ENCODE measurements at regions not wholly inside any gene's neighbourhood (a gene's known extent, or its start where the extent isn't known, plus 50 kb on each side); places are given as distances from the start of the nearest gene placed in this dataset.

DNA sequence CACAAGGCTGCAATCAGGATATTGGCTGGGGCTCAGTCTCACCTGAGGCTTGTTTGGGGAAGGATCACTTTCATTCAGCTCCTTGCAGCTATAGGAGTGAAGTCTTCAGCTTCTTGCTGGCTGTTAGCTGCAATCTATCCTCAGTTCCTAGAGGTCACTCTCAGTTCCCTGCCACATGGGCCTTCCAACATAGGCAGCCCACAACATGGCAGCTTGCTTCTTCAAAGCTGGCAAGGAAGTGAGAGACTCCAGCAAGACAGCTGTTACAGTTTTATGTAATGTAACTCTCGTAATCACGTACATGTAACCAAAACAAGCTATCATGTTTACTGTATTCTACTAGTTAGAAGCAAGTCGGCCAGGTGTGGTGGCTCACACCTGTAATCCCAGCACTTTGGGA is 226.9 kb downstream of the CDC5L start:
- no peak for DNase-seq

DNA sequence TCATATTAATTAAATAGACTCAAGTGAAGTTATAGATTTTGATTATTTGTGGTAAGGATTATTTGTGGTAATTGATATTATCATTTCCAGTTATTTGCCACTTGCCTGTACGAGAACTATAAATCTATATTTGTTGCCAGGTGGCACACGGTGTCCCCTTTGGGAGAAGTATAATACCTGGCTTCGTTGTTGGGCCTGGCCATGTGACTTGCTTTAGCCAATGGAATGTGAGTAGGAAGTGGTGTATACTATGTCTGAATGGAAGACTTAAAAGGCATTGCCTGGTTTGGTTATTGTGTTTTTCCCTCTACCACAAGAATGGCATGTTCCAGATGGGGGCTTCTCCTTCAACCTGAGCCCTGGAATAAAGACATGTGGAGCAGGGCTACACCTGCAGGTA is 228.1 kb downstream of the CDC5L start:
- no peak for DNase-seq

DNA sequence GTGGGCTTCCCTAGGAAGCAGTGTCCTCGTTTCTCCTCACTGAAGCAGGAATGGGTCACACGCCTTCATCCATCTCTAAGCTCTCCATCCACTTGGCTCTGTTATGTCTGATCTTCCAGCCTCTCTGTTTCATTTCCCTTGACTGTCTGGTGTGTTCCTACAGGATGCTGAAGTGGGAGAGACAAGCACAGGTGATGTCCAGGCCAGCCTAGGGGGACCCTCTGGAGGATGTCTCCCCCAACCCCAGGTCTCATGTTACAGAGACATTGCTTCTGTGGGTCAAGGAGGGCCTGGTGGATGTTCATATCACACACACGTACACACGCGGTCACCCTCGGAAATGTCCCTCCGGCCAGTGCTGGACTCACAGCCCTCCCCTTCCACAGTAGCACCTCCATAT is 229.9 kb downstream of the CDC5L start:
- no peak for DNase-seq

DNA sequence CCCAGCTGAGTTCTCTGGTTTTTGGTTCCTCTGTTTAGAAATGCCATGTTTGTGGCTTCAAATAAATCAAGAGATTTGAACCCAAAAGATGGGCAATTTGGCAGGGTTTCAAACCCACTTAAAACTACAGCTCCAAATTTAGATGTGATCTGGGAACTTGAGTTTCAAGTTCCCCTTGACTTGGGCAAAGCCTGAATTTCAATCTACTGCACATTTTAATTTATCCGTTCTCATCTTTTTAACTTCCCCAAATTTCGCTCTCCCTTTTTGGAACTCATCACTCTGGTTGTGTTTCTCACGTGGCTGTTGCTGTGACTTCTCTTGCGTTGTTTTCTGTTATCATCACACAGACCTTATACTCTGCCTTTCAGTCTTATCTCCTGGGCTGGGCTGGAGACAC is 230.9 kb downstream of the CDC5L start:
- no peak for DNase-seq

DNA sequence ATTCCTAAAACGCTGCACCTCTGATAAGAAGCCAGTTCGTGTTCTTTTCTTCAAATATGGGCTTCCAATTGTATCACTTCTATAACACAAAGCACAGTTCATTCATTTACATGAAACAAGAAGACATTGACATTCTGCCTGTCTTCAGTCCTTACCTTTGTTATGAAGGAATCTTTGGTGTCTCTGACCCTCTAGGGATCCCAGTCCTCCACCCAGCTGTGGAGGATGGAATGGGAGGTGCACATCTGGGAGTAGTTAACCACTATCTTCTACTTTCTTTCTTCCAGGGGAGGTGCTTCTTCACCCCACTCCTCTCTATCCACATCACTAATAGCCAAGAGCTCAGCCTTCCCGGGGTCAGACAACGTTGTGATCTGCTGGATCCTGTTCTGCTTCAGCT is 233.4 kb downstream of the CDC5L start:
- no peak for DNase-seq

DNA sequence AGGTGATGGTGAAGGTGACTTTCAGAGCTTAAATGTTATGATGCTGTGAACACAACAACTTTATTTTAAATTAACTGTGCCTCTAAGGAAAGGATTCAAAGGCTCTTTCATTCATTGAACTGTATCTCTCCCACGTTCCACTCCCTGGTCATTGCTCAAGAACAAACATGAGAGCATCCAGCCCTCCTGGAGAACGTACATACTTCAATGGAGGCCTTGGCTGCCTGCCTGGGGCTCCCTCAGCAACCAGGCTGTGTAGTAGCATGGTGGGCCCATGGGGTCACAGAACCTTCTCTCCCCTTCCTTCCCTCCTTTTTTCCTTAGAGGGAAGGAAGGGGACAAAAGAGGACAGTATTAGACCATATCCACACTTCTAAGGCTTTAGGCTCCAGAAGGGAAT is 234.3 kb downstream of the CDC5L start:
- no peak for DNase-seq

DNA sequence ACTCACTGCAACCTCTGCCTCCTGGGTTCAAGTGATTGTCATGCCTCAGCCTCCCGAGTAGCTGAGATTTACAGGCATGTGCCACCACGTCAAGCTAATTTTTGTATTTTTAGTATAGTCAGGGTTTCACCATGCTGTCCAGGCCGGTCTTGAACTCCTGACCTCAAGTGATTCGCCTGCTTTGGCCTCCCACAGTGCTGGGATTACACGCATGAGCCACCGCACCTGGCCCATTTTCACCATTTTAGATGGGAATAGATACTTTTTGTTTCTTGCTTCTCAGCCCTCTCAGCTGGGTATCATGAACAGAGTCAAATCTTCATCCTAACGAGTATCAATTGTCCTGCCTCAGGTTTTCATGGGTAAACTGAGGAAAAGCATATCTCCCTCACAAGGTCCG is 235.0 kb downstream of the CDC5L start:
- DNase-seq: no peak

DNA sequence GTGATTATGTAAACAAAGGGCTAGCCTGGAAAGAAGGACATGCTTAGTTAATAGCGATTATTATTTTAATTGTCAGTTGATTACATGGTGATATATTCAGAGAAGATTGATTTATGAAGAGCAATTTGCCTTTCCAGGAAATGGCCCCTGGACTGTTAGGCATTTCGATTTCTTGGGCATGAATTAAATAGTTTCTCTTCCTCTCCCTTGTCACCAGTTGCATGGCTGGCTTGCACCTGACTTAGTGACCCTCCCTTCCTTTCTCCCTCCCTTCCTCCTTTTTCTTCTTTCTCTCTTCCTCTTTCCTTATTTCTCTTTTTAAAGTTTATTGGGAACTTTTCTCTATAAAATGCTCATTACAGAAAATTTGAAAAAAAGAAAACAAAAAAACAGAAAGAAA is 235.4 kb downstream of the CDC5L start:
- no peak for DNase-seq

DNA sequence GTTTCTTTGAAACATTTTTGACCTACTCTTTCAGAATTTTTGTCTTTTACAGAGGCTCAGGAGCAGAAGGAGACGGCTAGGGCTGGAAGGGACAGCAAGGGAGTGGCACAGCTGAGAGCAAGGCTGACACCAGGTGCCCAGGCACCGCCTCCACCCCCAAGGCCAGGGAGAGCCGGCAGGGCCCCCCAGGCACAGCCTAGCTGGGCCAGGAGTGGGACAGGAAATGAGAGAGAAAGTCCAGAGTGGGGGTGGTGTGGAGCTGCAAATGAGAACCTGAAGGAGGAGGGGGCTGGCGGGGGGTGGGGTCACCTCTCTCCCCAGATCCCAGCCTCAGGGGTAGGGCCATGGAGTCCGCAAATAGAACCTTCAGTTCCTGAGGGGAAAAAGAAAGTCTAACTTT is 236.7 kb downstream of the CDC5L start:
- DNase-seq: no peak

DNA sequence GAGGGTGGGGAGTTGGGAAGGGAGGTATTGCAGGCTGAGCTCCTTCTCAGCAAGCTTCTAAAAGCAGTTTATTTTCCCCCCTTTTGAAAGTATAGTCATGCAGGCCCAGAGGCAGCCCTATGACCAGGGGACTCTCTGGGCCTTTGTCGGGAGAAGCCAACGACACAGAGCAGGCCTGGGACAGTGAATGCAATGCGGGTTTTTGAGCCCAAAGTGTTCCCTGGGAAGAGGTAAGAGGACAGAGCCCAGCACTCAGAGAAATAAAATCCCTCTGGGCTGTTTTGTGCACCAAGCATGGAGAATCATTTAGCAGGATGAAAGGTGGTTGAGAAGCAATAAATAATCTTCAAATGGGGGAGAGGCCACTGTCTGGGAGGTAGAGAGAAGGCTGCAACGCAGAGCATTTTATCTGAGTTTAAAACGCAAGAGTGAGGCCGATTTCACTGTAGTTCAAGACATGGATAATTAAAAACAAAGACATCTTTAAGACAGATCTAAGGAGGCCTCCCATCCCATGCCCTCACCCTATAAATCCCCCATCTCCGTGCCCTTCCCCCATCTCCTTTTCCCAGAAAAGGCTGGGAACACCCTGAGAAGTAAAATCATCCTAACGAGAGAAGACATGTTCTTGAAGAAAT is 237.5 kb downstream of the CDC5L start:
- no peak for DNase-seq

DNA sequence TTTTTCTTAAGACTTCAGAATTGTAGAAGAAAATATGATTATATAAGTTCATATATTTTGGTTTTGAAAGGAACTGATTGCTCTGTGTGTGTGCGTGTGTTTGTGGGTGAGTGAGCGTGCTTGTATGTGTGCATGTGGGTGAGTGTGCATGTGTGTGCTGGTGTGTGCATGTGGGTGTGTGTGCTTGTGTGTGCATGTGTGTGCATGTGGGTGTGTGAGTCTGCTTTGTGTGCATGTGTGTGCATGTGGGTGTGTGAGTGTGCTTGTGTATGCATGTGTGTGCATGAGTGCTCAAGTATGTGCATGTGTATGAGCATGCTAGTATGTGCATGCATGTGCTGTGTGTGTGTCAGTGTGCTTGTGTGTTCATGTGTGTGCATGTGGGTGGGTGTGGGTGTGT is 238.5 kb downstream of the CDC5L start:
- no peak for DNase-seq

DNA sequence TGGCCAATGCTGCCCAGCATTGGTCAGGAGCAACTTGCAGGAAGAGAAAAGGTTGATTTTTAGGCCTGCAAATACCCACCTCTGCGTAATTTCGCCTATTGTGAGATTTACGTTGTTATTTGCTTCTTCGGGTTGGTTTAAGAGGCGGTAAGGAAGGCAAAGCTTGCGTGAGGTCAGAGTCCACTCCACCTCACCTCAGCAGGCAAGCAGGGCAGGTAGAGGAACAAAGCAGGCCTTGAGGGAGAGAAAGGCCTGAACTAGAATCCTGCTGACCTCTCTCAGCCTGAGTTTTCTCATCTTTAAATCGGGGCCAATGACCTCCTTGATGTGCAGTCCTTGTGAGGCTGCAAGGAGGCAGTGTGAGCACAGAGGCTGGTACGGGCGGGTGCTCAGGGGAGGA is 239.1 kb downstream of the CDC5L start:
- DNase-seq: no peak

DNA sequence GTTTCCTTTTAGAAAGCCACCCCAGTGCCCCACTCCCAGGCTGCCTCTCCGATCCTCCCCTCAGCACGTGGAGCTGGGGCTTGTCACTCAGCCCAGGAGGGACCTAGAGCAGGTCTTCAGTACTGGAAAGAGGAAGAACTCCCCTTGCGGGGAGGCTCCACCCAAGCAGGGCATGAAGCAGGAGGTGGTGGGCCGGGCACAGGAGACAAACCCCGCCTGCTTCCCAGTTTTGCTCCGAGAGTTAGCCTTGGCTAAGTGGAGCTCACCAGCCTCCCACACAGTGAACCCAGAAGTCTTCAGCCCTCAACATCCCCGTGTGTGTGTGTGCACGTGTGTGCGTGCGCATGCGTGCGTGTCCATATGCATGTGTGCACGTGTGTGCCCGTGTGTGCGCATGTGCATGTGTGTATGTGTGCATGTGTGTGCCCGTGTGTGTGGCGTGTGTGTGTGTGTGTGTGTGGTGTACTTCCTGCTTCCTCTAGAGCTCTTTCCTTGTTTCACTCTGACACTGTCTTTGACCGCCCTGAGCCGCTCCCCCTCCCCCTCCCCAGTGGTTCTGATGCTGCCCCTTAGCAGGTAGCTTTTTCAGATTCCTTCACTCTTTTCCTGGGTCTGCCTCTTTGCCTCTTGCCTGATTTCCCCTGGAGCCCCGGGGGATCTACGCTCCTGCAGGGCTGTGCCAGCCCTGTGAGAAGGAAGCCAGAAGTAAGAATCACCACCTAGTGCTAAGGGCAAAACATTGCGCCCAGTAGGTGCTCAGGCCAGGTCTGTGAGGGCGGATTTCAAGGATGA is 239.8 kb downstream of the CDC5L start:
- no peak for DNase-seq

DNA sequence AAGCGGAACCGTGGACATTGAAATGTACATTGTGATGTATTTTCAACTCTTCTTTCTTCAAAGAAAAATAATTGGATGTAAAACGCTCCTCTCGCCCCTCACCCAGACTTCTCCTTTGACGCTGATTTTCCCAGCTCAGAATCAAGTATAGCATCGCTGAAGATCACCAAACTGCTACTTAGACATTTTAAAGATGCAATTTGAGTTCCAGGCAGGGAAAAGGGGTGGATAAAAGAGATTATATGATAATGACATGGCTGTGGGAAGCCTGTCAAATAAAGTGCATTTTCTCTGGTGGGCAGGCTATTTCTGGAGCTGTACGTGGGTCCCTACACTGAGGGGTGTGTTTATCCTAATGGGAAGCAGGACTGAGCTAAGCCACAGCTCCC is 240.4 kb downstream of the CDC5L start:
- DNase-seq: no peak

DNA sequence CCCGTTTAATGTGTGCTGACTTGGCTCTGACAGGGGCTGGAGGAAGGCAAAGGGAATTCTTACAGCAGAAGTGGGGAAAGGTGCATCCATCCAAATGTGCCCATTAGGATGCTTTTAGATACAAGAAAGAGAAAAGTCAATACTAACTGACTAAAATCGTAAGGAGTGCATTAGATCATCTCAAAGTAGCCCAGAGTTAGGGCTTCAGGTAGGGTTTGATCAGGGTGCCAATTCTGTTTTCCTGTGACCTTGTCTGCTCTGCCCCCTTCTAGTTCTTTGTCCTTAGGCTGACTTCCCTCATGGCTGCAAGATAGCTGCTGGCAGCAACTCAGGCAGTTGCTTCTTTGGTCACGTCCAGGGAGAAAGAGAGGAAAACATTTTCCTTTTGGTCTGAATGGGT is 240.8 kb downstream of the CDC5L start:
- DNase-seq: no peak

DNA sequence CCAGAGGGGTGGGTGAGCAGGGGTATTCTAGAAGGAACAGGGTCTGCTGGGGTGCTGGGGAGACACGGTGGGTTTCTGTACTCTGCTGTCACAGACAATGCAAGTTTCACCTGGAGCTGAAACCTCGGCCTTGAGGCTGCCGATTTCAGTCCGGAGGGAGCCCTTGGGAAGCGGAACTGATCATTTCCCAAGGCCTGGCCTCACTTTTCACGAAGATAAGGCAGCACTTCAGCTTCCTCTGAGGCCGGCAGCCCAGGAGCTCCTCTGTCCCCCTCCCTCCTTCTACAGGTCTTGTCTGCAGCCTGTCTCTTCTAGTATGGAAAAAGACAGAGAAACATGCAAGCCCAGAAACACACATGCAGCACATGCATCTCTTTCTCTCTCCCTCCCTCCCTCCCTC is 242.1 kb downstream of the CDC5L start:
- DNase-seq: no peak

DNA sequence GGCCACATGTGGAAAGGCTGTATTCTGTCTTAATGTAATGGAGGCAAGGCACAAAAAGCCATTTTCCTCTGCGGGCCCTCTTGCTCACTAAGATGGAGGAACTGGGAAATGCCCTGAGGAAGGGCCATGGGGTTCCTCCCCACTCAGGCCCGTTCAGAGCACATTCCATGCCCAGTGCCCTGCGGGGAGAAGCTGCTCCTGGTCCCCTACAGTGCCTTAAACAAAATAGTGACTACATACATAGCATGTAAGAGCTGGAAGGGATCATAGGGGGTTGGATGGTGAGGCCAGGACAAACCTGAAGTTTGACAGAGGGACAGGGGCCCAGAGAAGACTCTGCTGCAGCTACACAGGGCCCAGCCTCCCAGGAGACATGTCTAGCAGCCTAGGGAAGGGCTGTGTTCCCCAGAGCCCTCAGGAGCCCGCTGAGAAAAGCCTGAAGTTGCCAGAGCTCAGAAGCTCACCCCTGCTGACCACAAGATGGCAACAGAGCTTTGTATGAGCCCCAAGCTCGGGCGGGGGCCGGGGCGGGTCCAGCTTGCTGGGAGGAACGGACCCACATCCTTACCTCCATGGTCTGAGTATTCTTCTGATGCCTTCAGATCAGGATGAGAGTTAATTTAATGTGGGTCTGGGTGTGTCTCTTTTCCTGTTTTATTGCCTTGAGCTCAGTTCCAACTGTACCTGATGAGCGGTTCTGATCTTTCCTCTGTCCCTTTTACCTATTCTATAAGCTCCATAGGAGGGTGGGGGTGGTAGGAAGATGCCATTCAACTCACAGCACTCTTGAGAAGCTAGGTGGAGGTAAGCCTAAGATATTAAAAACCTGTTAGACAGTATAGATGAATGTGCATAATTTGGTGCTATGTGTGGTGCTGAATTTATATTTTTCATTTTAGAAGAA is 242.9 kb downstream of the CDC5L start:
- peak; percentile 77 for DNase-seq

DNA sequence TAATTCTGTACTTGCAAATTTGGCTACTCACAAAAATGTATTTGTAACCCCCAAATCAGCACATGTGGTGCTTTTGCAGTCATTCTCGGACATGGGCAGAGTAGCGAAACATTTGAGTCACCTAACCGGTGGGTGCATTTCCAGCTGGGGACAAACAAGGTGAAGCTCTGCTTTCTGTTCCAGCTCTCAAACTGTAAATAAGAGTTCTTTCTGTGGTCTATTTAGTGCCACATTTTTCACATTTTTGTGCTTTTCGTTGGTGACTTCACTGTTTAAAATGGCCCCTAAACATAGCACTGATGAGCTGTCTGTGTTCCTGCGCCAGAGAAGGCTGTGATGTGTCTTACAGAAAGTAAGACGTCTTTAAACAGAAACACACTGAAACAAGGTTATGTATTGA is 244.5 kb downstream of the CDC5L start:
- DNase-seq: no peak

DNA sequence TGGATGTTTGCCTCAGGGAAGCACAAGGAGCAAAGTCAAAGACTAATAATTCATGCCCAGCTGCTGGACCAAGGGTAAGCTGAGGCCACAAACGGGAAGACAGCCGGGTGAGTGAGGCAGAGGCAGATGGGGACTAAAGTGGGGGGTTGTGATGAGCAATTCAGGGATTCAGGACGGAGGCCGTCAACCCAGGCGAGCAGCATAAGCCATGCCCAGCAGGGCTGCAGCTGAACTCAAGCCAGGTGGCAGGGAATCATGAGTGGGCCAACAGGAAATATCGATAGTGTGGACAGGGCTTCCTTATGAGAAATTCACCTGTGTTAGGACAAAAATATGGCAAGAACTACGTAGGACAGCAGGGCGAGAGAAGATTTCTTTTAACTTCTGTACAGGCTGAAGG is 246.8 kb downstream of the CDC5L start:
- DNase-seq: no peak

DNA sequence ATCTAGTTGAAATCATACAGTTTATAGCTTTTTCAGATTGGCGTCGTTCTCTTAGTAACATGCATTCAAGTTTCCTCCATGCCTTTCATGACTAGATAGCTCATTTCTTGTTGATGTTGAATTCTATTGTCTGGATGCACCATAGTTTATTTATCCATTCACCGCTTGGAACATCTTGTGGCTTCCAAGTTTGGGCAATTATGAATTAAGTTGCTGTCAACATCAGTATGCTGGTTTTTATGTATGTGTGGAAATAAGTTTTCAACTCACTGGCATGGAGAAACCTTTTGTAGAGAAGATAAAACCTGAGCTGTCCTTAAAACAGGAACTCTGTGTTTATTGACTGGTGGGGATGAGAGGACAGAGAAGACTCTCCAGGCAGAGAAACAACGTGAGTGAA is 248.0 kb downstream of the CDC5L start:
- no peak for DNase-seq

DNA sequence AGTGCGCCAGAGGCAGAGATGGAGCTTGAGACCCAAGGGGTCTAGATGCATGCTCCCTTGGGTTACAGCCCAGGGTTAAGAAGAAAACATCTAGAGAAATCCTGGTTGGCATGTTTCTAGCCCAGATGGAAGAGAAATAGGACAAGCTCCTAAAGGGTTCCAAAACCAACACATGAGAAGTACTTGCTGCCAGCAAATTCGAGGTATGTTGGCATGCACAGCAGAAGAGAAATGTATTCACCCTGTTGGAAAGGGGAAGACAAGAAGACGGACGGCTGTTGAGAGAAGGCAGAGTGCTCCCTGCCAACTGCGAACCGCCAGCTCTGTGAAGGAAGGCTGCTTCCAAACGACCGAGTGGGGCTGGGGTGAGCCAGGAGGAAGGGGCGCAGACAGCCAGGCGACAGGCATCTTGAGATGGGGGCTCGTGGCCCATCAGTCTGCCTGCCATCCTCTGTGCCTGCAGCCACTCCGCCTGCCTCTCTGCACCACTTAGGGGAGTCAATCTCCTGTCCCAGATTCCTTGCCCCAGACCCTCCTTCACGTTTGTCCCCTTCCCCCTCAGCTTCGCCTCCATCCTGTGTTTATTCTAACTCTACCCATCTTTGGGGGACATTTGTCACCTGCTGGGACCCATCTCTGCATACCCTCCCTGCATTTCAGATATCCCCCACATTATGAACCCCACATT is 249.2 kb downstream of the CDC5L start:
- no peak for DNase-seq

DNA sequence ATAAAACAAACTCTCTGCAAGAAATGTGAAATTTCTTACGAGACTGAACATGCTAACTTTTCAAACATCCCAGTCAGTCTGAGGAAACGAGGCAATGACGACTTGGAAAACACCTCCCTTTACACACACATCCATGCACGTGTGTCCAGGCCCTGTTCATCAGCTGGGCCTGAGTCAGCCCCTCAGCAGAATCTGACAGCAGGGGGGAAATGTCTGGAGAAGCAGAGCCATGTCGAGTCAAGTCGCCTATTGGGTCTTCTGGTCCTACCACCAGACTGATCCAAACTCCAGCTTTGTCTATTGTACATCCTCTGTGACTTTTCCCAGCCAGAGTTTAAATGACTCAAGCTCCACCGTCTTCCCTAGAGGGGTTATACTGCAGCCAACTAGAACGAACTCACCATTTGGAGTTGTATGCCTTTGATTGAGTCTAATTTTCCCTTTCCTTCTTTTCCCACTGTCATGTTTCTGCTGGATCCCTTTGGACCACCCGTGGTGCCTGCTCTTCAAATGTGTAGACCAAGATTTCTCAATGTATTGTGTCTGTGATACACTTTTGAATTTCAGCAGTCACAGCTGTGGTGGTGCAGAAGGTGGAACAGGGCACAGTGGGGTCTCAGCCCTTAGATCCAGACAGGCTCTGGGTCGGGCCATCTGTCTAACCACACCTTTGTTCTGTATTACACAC is 254.0 kb downstream of the CDC5L start:
- no peak for DNase-seq

DNA sequence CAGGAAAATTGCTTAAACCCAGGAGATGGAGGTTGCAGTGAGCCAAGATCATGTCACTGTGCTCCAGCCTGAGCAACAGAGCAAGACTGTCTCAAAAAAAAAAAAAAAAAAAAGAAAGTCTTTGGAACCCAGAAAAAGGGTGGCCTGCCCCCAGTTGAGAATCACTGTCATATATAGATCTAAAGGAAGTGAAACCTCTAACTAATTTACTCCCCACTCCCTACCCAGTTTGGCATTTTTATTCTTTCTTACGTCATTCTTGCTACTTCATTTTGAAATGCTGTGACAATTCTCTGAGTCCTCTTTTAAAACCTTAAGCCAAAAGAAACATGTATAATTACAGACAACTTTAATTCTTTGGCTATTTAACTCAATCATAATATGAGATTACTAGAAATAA is 254.8 kb downstream of the CDC5L start:
- DNase-seq: no peak
